Lung (tissue), 11 donors: ENCODE measurements at regions not wholly inside any gene's neighbourhood (a gene's known extent, or its start where the extent isn't known, plus 50 kb on each side); places are given as distances from the start of the nearest gene placed in this dataset.

Experiments used
- ATAC-seq: fragments of 200-7000 bp; cut with Tn5 transposase; one replicate; pipeline ENCODE4 v1.9.1; 2020; ENCODE audit warnings: moderate number of reproducible peaks; ENCODE audit not compliant: insufficient read depth, low FRiP score
- DNase-seq, 3 donors: peaks; one replicate each; pipeline ENCODE4 v3.0.0-alpha.2; 2013 to 2017
- H3K27ac ChIP-seq, 2 donors: one replicate each; pipeline ENCODE4 v1.5.1; 2013; ENCODE audit warnings: mild to moderate bottlenecking in 2 of 2, moderate library complexity in 2 of 2, control low read depth in 1 of 2, inconsistent platforms in 1 of 2, low read depth in 1 of 2, low read length in 1 of 2
- H3K27me3 ChIP-seq, 3 donors: one replicate each; pipeline ENCODE4 v1.5.1; 2013; ENCODE audit warnings: low read length in 2 of 3; ENCODE audit not compliant: control insufficient read depth in 3 of 3, insufficient read depth in 3 of 3
- H3K36me3 ChIP-seq, 4 donors: one replicate each; pipeline ENCODE4 v1.5.1; 2013; ENCODE audit warnings: low read length in 4 of 4, mild to moderate bottlenecking in 1 of 4, moderate library complexity in 1 of 4; ENCODE audit not compliant: control insufficient read depth in 4 of 4, insufficient read depth in 4 of 4
- H3K4me1 ChIP-seq, 5 donors: one replicate each; pipeline ENCODE4 v1.5.1; 2013; ENCODE audit warnings: low read length in 5 of 5, mild to moderate bottlenecking in 2 of 5, moderate library complexity in 1 of 5; ENCODE audit not compliant: control insufficient read depth in 5 of 5, insufficient read depth in 5 of 5
- H3K4me3 ChIP-seq: one replicate; pipeline ENCODE4 v1.5.1; 2013; ENCODE audit warnings: mild to moderate bottlenecking, control low read depth, moderate library complexity
- H3K9ac ChIP-seq, 2 donors: one replicate each; pipeline ENCODE4 v1.5.1; 2013; ENCODE audit warnings: low read length in 2 of 2, control low read depth in 1 of 2; ENCODE audit not compliant: insufficient read depth in 1 of 2
- H3K9me3 ChIP-seq, 4 donors: one replicate each; pipeline ENCODE4 v1.5.1; 2013; ENCODE audit warnings: low read length in 3 of 4, mild to moderate bottlenecking in 1 of 4, moderate library complexity in 1 of 4; ENCODE audit not compliant: control insufficient read depth in 4 of 4, insufficient read depth in 3 of 4
- CTCF ChIP-seq: IDR thresholded peaks from 2 replicates; pipeline ENCODE4 v1.5.1; 2012; ENCODE audit warnings: mild to moderate bottlenecking; ENCODE audit errors: control extremely low read depth, extremely low read depth
- WGBS, 2 donors: extraction: QIAGEN DNeasy Blood & Tissue Kit; methylation state at CpG; one replicate each; pipeline ENCODE4 v1.1.7; 2013; 5-methylcytosine and 5-hydroxymethylcytosine counted together
- donor health status: control.
- donor health status: control.
- donor health status: Bipolar disorder and iron deficiency.
- donor health status: healthy.
- donor health status: DM: yes; HTN: yes; CAD: no.

GRCh38 chr7:25931156-25931555 lies 220.8 kb upstream of the NFE2L3 start:
- 80 to 83% methylated on average over 1 of the region's 1 CpG for WGBS, 2 donors

GRCh38 chr7:25933921-25934320 lies 218.1 kb upstream of the NFE2L3 start:
- H3K4me3 ChIP-seq = no peak overlapping the region
- no peak for TF ChIP-seq CTCF
- ATAC-seq (no peak), DNase-seq (no peak)
- H3K4me1 ChIP-seq = no peaks in the 10 kb centered on the region
- no peak overlapping the region for H3K9ac ChIP-seq
- peaks cover 0 to 4% (median 0%) of the 10 kb centered on the region in 3 donors for H3K27me3 ChIP-seq
- no peak overlapping the region for H3K27ac ChIP-seq
- peaks cover 0 to 18% (median 4%) of the 10 kb centered on the region in 4 donors for H3K9me3 ChIP-seq
- 96 to 100% methylated on average over 1 of the region's 1 CpG for WGBS, 2 donors
- no peaks in the 10 kb centered on the region for H3K36me3 ChIP-seq

More at GRCh38 chr7:25931156-25931555, 220.8 kb upstream of the NFE2L3 start:
- ATAC-seq (no peak), DNase-seq (no peak)
- H3K4me3 ChIP-seq = no peak overlapping the region
- H3K27me3 ChIP-seq = peaks cover 0 to 4% (median 0%) of the 10 kb centered on the region in 3 donors
- TF ChIP-seq CTCF = no peak
- peaks cover 0 to 15% (median 4%) of the 10 kb centered on the region in 4 donors for H3K9me3 ChIP-seq
- no peaks in the 10 kb centered on the region for H3K4me1 ChIP-seq
- no peak overlapping the region for H3K9ac ChIP-seq
- H3K36me3 ChIP-seq = no peaks in the 10 kb centered on the region
- H3K27ac ChIP-seq = no peak overlapping the region

- Histone ChIP-seq H3K9ac (no peak overlapping the region), H3K36me3 (no peaks in the 10 kb centered on the region), H3K27ac (no peak overlapping the region), H3K4me3 (no peak overlapping the region), H3K9me3 (peaks cover 0 to 3% (median 0%) of the 10 kb centered on the region in 4 donors), H3K27me3 (no peaks in the 10 kb centered on the region), H3K4me1 (peaks cover 0 to 24% (median 0%) of the 10 kb centered on the region in 5 donors)
- ATAC-seq = no peak
- WGBS, 2 donors = 44 to 48% methylated on average over 8 of the region's 8 CpGs
- TF ChIP-seq CTCF = no peak
- no peak for DNase-seq
These were observed 211.7 kb upstream of the NFE2L3 start for GRCh38 chr7:25940086-25940906.
